ENCODE measurements at regions not wholly inside any gene's neighbourhood (a gene's known extent, or its start where the extent isn't known, plus 50 kb on each side); places are given as distances from the start of the nearest gene placed in this dataset.

DNA sequence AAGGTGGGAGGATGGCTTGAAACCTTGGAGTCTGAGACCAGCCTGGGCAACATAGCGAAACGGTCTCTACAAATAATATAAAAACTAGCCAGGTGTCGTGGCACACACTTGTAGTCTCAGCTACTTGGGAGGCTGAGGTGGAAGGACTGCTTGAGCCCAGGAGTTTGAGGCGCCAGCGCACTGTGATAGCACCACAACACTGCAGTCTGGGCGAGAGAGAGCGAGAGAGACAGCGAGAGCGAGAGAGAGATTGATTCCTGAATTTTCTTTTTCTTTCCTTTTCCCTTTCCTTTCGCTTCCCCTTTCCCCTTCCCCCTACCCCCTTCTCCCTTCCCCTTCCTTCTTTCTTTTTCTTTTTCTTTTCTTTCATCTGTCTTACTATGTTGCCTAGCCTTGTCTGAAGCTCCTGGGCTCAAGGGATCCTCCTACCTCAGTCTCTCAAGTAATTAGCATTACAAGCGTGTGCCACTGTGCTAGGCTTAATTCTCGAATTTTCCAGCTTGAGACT, 162.4 kb upstream of the ZBED5 start:
- DNase-seq, result no peak
- Mint-ChIP-seq H3K27me3 (peaks cover 2% of the 10 kb centered on the region), H3K9me3 (no peaks in the 10 kb centered on the region), H3K36me3 (ENCODE audit: low read depth) (no peaks in the 10 kb centered on the region), H3K4me3 (no peak overlapping the region), H3K4me1 (ENCODE audit: low read depth) (no peaks in the 10 kb centered on the region), H3K27ac (no peak overlapping the region)

DNA sequence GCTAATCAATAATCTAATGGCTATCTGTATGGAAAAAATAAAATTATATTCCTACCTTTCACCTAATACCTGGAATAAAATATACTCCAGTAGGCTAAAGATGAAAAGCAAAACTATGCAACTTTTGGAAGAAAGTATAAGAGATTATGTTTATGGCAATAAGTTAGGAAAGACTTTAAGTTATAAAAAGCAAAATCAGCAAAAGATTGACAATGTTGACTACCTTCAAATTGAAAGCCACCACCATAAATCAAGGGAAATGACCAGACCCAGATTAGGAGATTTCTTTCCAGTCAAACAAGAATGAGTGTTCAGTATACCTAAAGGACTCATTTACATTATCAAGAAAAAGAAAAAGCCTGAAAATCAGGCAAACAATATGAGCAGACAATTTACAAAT, 159.1 kb upstream of the ZBED5 start:
- H3K9me3 Mint-ChIP-seq, result no peaks in the 10 kb centered on the region
- H3K36me3 Mint-ChIP-seq (ENCODE audit: low read depth), result no peaks in the 10 kb centered on the region
- no peaks in the 10 kb centered on the region for H3K27me3 Mint-ChIP-seq

DNA sequence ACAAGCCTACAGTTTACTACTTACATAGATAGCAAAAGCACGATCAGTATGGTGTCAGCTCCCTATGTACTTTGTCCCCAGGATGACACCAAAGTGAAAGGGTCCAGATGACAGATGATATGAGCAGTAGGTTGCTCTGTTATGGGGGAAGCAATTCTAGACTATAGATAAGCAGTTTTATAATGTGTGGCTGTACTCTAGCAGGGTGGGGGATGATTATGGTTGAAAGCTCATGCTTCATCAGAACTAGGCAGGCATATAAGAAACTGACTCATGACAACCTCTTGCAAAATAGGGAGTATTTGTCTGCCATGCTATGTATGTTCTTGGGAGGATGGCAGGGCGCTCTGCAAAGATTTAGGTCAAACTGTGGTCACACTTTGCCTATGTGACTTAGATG, 158.2 kb upstream of the ZBED5 start:
- no peaks in the 10 kb centered on the region for H3K9me3 Mint-ChIP-seq
- DNase-seq, result no peak
- H3K27ac Mint-ChIP-seq, result no peak overlapping the region
- no peaks in the 10 kb centered on the region for H3K4me1 Mint-ChIP-seq (ENCODE audit: low read depth)
- no peak overlapping the region for H3K4me3 Mint-ChIP-seq
- H3K27me3 Mint-ChIP-seq, result peaks cover 7% of the 10 kb centered on the region
- H3K36me3 Mint-ChIP-seq (ENCODE audit: low read depth), result no peaks in the 10 kb centered on the region

More for the DNA sequence above, 159.1 kb upstream of the ZBED5 start:
- Mint-ChIP-seq H3K4me3 (no peak overlapping the region), H3K4me1 (ENCODE audit: low read depth) (no peaks in the 10 kb centered on the region), H3K27ac (no peak overlapping the region)
- DNase-seq, result no peak

DNA sequence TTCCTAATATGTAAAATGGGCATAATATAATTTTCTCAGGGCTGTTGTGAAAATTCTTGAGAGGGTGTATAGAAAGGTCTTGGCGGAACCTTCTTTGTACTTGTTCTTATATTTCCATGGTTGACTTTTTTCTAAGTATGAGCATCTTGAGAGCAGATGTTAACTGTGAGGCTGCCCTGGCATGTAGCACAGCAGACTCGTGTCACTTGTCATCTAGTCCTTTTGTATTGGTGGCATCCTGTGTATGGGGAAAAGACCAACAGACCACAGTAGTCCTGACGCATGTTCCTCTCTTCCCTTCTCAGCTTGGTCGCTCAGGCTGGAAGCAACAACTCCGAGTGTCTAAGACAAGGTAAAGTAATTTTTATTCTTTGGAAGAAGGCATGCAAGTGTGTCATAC, 153.8 kb upstream of the ZBED5 start:
- peaks cover 26% of the 10 kb centered on the region for H3K27me3 Mint-ChIP-seq
- H3K4me3 Mint-ChIP-seq, result no peak overlapping the region
- no peaks in the 10 kb centered on the region for H3K9me3 Mint-ChIP-seq
- H3K4me1 Mint-ChIP-seq (ENCODE audit: low read depth), result no peaks in the 10 kb centered on the region
- H3K27ac Mint-ChIP-seq, result no peak overlapping the region
- no peak for DNase-seq
- H3K36me3 Mint-ChIP-seq (ENCODE audit: low read depth), result no peaks in the 10 kb centered on the region

GRCh38 chr11:11010624-11011127, 152.8 kb upstream of the ZBED5 start:
- no peak overlapping the region for H3K27ac Mint-ChIP-seq
- H3K9me3 Mint-ChIP-seq, result no peaks in the 10 kb centered on the region
- DNase-seq, result no peak
- H3K27me3 Mint-ChIP-seq, result peaks cover 29% of the 10 kb centered on the region
- no peak overlapping the region for H3K4me3 Mint-ChIP-seq
- no peaks in the 10 kb centered on the region for H3K4me1 Mint-ChIP-seq (ENCODE audit: low read depth)
- no peaks in the 10 kb centered on the region for H3K36me3 Mint-ChIP-seq (ENCODE audit: low read depth)

DNA sequence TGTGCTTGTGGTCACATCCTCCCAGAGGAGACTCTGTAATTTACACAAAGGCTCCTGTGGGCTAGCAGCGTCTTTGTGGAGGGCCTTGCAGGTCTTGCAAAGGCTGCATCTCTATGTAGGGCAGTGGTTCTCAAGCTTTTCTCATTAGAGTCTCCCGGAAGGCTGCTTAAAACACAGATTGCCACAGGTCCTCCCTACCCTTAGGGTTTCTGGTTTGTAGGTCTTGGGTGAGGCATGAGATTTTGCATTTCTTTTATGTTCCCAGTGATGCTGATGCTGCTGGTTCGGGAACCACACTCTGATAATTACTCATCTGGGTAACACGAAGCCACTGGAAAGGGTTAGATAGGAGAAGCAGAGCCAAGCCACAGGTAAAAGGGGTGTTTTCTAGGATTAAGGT, 151.3 kb upstream of the ZBED5 start:
- H3K27me3 Mint-ChIP-seq, result peaks cover 32% of the 10 kb centered on the region
- DNase-seq, result no peak
- H3K36me3 Mint-ChIP-seq (ENCODE audit: low read depth), result no peaks in the 10 kb centered on the region
- H3K4me1 Mint-ChIP-seq (ENCODE audit: low read depth), result no peaks in the 10 kb centered on the region
- H3K27ac Mint-ChIP-seq, result no peak overlapping the region
- no peak overlapping the region for H3K4me3 Mint-ChIP-seq
- H3K9me3 Mint-ChIP-seq, result no peaks in the 10 kb centered on the region

DNA sequence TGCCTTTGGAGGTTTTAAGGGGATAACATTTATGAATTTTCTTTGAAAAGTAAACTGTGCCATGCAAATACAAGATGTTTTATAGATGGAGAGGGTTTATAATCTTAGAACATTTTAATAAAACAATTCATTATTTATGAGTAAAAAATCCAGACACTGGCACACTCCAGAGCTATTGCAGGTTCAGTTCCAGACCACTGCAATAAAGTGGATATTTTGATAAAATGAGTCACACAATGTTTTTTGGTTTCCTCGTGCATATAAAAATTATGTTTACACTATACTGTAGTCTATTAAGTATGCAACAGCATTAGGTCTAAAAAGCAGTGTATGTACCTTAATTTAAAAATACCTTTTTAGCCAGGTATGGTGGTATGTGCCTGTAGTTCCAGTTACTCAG, 146.2 kb upstream of the ZBED5 start:
- DNase-seq, result no peak
- Mint-ChIP-seq H3K4me1 (ENCODE audit: low read depth) (no peaks in the 10 kb centered on the region), H3K36me3 (ENCODE audit: low read depth) (no peaks in the 10 kb centered on the region), H3K4me3 (no peak overlapping the region), H3K9me3 (no peaks in the 10 kb centered on the region), H3K27ac (no peak overlapping the region), H3K27me3 (peaks cover 35% of the 10 kb centered on the region)

DNA sequence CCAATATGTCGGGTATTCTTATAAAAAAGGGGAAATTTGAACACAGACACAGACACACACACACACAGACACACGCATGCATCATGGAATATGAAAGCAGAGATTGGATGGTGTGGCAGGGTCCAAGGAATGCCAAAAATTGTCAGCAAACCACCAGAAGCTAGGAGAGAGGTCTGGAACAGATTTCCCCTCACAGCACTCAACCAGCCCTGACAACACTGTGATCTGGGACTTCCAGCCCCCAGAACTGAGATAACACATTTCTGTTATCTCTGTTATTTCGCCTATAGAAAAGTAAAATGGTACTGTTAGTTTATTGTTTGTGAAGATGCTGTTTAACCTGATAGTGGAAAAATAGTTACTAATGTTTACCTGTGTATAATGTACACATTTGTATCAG, 145.4 kb upstream of the ZBED5 start:
- H3K9me3 Mint-ChIP-seq, result no peaks in the 10 kb centered on the region
- peaks cover 35% of the 10 kb centered on the region for H3K27me3 Mint-ChIP-seq
- H3K27ac Mint-ChIP-seq, result no peak overlapping the region
- H3K4me1 Mint-ChIP-seq (ENCODE audit: low read depth), result no peaks in the 10 kb centered on the region
- DNase-seq, result no peak
- no peak overlapping the region for H3K4me3 Mint-ChIP-seq
- no peaks in the 10 kb centered on the region for H3K36me3 Mint-ChIP-seq (ENCODE audit: low read depth)

DNA sequence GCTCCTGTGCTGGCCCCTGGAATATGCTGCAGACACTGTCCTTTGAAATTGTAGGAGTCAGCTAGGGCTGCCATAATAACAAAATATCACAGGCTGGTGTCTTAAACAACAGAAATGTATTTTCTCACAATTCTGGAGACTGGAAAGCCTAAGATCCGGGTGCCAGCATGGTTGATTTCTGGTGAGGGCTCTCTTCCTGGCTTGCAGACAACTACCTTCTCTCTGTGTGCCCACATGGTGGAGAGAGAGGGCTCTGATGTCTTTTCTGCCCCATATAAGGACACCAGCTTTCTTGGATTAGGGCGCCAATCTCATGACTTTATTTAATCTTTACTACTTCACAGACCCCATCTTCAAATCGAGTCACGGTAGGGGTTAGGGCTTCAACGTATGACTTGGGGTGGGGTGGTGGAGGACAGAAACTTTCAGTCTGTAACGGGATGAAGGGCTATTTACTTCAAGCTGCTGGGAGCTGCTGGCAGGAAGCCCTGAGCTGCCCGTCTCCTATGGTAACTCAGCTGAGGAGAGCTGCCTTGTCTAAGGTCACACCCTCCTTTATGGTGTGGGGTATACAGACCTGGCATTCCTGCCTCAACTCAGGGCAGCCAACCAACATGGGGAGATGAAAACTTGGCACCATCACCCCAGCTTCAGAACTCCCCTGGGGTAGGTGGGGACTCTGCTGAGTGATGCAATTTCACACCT, 142.9 kb upstream of the ZBED5 start:
- no peaks in the 10 kb centered on the region for H3K36me3 Mint-ChIP-seq (ENCODE audit: low read depth)
- H3K27me3 Mint-ChIP-seq, result peaks cover 38% of the 10 kb centered on the region
- no peaks in the 10 kb centered on the region for H3K4me1 Mint-ChIP-seq (ENCODE audit: low read depth)
- no peak overlapping the region for H3K27ac Mint-ChIP-seq
- H3K4me3 Mint-ChIP-seq, result no peak overlapping the region
- no peaks in the 10 kb centered on the region for H3K9me3 Mint-ChIP-seq
- no peak for DNase-seq

- Mint-ChIP-seq H3K4me3 (no peak overlapping the region), H3K27ac (no peak overlapping the region), H3K36me3 (ENCODE audit: low read depth) (no peaks in the 10 kb centered on the region)
Observed at GRCh38 chr11:10998674-10999073, 140.8 kb upstream of the ZBED5 start.

DNA sequence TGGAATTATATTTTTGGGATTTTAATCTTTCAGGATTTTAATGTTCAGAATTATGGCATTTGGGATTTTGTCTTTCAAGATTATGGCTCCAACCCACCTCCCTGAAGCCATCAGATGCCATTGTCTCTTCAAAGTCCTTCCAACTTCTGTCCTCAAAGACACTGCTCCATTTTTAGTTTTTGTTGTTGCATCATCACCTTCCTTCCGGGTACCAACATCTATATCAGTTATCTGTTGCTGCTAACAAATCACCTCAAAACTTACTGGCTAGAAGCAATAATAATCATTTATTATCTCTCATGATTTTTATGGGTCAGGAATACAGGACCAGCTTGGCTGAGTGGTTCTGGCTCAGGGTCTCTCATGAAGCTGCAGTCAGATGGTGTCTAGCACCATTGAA, 138.8 kb upstream of the ZBED5 start:
- no peaks in the 10 kb centered on the region for H3K9me3 Mint-ChIP-seq
- H3K36me3 Mint-ChIP-seq (ENCODE audit: low read depth), result no peaks in the 10 kb centered on the region
- no peak for DNase-seq
- H3K27me3 Mint-ChIP-seq, result peaks cover 23% of the 10 kb centered on the region
- no peaks in the 10 kb centered on the region for H3K4me1 Mint-ChIP-seq (ENCODE audit: low read depth)
- H3K27ac Mint-ChIP-seq, result no peak overlapping the region
- no peak overlapping the region for H3K4me3 Mint-ChIP-seq

More at GRCh38 chr11:10998674-10999073, 140.8 kb upstream of the ZBED5 start:
- Mint-ChIP-seq H3K27me3 (peaks cover 35% of the 10 kb centered on the region), H3K9me3 (no peaks in the 10 kb centered on the region), H3K4me1 (ENCODE audit: low read depth) (no peaks in the 10 kb centered on the region)
- no peak for DNase-seq

DNA sequence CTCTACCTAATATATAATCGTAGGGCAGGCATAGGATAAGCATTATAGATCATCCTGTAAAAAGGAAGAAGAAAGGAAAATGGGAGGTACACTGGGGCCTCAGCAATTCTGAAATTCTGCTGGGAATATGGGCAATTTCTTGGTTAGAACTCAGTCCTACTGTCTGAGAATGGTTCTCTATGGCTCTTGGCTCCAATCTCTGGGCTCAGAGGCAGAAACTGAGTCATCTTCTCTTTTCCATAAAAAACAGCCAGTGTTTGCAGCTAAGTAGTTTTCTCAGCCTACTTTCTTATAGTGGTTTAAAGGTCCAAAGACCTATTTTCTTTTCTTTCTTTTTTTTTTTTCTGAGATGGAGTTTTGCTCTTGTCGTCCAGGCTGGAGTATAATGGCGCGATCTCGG, 135.8 kb upstream of the ZBED5 start:
- Mint-ChIP-seq H3K4me3 (no peak overlapping the region), H3K36me3 (ENCODE audit: low read depth) (no peaks in the 10 kb centered on the region), H3K27me3 (peaks cover 9% of the 10 kb centered on the region), H3K4me1 (ENCODE audit: low read depth) (no peaks in the 10 kb centered on the region), H3K9me3 (no peaks in the 10 kb centered on the region), H3K27ac (no peak overlapping the region)
- DNase-seq, result no peak

GRCh38 chr11:10993186-10993585, 135.3 kb upstream of the ZBED5 start:
- no peaks in the 10 kb centered on the region for H3K9me3 Mint-ChIP-seq
- H3K4me3 Mint-ChIP-seq, result no peak overlapping the region
- H3K36me3 Mint-ChIP-seq (ENCODE audit: low read depth), result no peaks in the 10 kb centered on the region

DNA sequence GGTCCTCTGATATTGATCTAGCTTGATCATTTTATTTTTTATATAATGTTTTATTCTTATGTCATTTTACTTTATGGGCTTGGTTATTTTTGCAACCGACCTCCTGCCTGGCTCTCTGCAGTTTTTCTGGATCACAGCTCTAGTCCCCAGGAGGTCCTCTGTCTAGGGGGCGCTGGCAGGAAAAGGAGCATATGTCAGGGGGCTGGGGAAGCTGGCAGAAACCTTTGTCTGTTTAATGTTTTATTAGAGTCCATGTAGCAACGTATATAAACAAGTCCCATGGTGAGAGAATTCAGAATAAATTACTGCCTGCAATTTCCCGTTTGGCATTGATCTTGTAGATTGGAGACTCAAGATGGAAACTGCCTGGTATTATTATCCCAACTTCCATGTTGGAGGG, 133.5 kb upstream of the ZBED5 start:
- Mint-ChIP-seq H3K36me3 (ENCODE audit: low read depth) (no peaks in the 10 kb centered on the region), H3K27me3 (no peaks in the 10 kb centered on the region), H3K4me3 (no peak overlapping the region), H3K9me3 (no peaks in the 10 kb centered on the region), H3K27ac (no peak overlapping the region), H3K4me1 (ENCODE audit: low read depth) (no peaks in the 10 kb centered on the region)
- no peak for DNase-seq

More at GRCh38 chr11:10993186-10993585, 135.3 kb upstream of the ZBED5 start:
- Mint-ChIP-seq H3K27ac (no peak overlapping the region), H3K4me1 (ENCODE audit: low read depth) (no peaks in the 10 kb centered on the region), H3K27me3 (peaks cover 6% of the 10 kb centered on the region)
- DNase-seq, result no peak

DNA sequence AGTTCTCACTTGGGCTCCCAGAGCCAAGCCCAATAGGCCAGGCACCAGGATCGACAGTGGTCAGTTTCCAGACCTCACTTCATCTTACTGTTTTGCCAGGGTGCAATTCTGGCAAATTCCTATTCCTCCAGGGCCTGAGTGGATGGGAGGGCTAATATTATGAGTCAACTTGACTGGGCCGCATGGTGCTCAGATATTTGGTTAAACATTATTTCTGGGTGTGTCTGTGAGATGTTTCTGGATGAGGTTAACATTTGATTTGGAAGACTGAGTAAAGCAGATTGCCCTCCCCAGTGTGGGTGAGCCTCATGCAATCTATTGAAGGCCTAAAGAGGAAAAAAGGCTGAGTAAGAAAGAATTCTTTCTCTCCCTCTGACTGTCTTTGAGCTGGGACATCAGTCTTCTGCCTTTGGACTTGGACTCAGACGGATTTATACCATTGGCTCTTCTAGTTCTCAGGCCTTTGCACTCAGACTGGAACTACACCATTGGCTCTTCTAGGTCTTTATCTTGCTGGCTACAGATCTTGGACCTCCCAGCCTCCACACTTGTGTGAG, 132.9 kb upstream of the ZBED5 start:
- no peaks in the 10 kb centered on the region for H3K9me3 Mint-ChIP-seq

More for the DNA sequence above, 132.9 kb upstream of the ZBED5 start:
- H3K4me1 Mint-ChIP-seq (ENCODE audit: low read depth), result no peaks in the 10 kb centered on the region
- no peak overlapping the region for H3K4me3 Mint-ChIP-seq
- no peaks in the 10 kb centered on the region for H3K27me3 Mint-ChIP-seq
- no peak for DNase-seq
- no peak overlapping the region for H3K27ac Mint-ChIP-seq
- no peaks in the 10 kb centered on the region for H3K36me3 Mint-ChIP-seq (ENCODE audit: low read depth)

All from activated T-cell treated with anti-CD3 and anti-CD28 coated beads, Interleukin-2, amount 50 U/mL, for 24 hours (primary cell).